Heart right ventricle (tissue), 16 donors: ENCODE measurements at regions not wholly inside any gene's neighbourhood (a gene's known extent, or its start where the extent isn't known, plus 50 kb on each side); places are given as distances from the start of the nearest gene placed in this dataset.

ENCODE experiments used
- ATAC-seq, 8 donors: fragments of 200-7000 bp; cut with Tn5 transposase; one replicate each; pipeline ENCODE4 v1.9.1; 2020; ENCODE audit warnings: mild to moderate bottlenecking in 8 of 8, moderate library complexity in 8 of 8, moderate number of reproducible peaks in 1 of 8
- DNase-seq, 2 donors: peaks; one replicate each; pipeline ENCODE4 v3.0.0-alpha.2; 2020
- H3K27ac ChIP-seq, 10 donors: fragments of 200-600 bp; sonication (generic) in 2 of 10; one replicate each; pipeline versions ENCODE4 v1.5.0 to v1.8.0; 2020 to 2022; ENCODE audit warnings: mild to moderate bottlenecking in 3 of 10
- H3K27me3 ChIP-seq, 7 donors: fragments of 200-600 bp; one replicate each; pipeline ENCODE4 v1.8.0; 2021 to 2022; ENCODE audit warnings: mild to moderate bottlenecking in 2 of 7
- H3K36me3 ChIP-seq, 9 donors: fragments of 200-600 bp; sonication (generic) in 1 of 9; one replicate each; pipeline versions ENCODE4 v1.5.0 to v1.8.0; 2020 to 2022; ENCODE audit warnings: mild to moderate bottlenecking in 2 of 9
- H3K4me1 ChIP-seq, 9 donors: fragments of 200-600 bp; sonication (generic) in 1 of 9; one replicate each; pipeline versions ENCODE4 v1.5.0 to v1.8.0; 2020 to 2022; ENCODE audit warnings: mild to moderate bottlenecking in 4 of 9
- H3K4me3 ChIP-seq, 10 donors: fragments of 200-600 bp; sonication (generic) in 2 of 10; one replicate each; pipeline versions ENCODE4 v1.5.0 to v1.8.0; 2020 to 2022; ENCODE audit warnings: mild to moderate bottlenecking in 7 of 10, moderate library complexity in 2 of 10
- H3K9me3 ChIP-seq, 11 donors: fragments of 200-600 bp in 10 of 11; sonication (generic) in 2 of 11; one replicate each; pipeline versions ENCODE4 v1.5.0 to v1.8.0; 2013 to 2022; ENCODE audit warnings: mild to moderate bottlenecking in 2 of 11, control low read depth in 1 of 11, moderate library complexity in 1 of 11
- WGBS, 2 donors: extraction: QIAGEN DNeasy Blood & Tissue Kit; methylation state at CpG; one replicate each; pipeline ENCODE4 v1.1.7; 2013; ENCODE audit warnings: inconsistent platforms in 1 of 2; 5-methylcytosine and 5-hydroxymethylcytosine counted together
- intact Hi-C, 10 donors: fragments of 100-400 bp; cut with DNase I; formaldehyde crosslinking; loops; one replicate each; pipeline versions ENCODE4 v1.11.1 to v1.14.2; 2022
- TF ChIP-seq, protein P1 (sequence below), 9 donors: fragments of 200-600 bp; sonication (generic) in 2 of 9; IDR thresholded peaks; one replicate each; pipeline versions ENCODE4 v1.5.0 to v1.8.0; 2021 to 2022; ENCODE audit warnings: antibody characterized with exemption in 9 of 9, mild to moderate bottlenecking in 5 of 9, moderate library complexity in 1 of 9
- donor health status: Arrhythmogenic right ventricular cardiomyopathy.
- donor health status: ischemic (EF 13 %, LVEDD 7.1; RV severe dilation, severe dysfunction).
- donor health status: healthy with polysubstance abuse.
- donor health status: DM: no; HTN: yes; CAD: no.
- donor health status: DM: no; HTN: no; CAD: no.
- donor health status: ischemic (EF 25% LVEDD 6.9; RV normal size, moderate dysfunction).
- donor health status: ischemic (EF 25% LVEDD 5.7; RV mildly dilated, moderate dysfunction).
- donor health status: healthy.
- donor health status: DM: yes; HTN: yes; CAD: no.
- donor health status: Ischemic cardiomyopathy.
- donor health status: ischemic (EF 35%, LVEDD 5.7; RV mildly dilated, moderate dysfunction).
- donor health status: nonischemic (EF 11% LVEDD 7.7; RV severe dilation, severe dysfunction).
- donor health status: DM: yes; HTN: yes; CAD: no.
- donor health status: PGD.
- donor health status: ischemic (EF 29% LVEDD 5.4; RV normal size, mild dysfunction).
- donor health status: nonischemic (EF 23%, LVEDD 6.1; RV moderate dilation, normal function).

DNA sequence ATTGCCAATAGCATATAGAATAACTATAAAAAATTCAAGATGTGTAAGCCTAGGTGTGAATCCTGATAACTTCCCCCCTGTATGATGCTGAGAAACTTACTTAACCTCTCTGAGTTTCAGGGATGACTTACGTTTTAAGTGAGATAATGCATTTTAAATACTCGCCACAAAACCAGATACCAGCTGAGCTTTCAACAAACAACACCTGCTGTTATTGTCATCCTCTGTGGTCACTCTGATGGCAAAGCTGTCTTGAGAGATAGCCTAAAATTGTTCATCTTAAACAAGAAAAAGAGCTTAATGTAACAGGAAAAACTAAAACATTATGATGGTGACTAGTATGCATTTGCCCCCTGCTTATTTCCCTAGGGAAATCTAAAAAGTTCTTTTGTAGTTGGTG, 131.5 kb downstream of the RAD51AP2 start:
- Histone ChIP-seq H3K9me3 (no peaks in the 10 kb centered on the region), H3K27ac (no peak overlapping the region), H3K36me3 (no peaks in the 10 kb centered on the region), H3K4me1 (no peaks in the 10 kb centered on the region), H3K4me3 (no peak overlapping the region), H3K27me3 (no peaks in the 10 kb centered on the region)
- TF ChIP-seq, protein P1, sequence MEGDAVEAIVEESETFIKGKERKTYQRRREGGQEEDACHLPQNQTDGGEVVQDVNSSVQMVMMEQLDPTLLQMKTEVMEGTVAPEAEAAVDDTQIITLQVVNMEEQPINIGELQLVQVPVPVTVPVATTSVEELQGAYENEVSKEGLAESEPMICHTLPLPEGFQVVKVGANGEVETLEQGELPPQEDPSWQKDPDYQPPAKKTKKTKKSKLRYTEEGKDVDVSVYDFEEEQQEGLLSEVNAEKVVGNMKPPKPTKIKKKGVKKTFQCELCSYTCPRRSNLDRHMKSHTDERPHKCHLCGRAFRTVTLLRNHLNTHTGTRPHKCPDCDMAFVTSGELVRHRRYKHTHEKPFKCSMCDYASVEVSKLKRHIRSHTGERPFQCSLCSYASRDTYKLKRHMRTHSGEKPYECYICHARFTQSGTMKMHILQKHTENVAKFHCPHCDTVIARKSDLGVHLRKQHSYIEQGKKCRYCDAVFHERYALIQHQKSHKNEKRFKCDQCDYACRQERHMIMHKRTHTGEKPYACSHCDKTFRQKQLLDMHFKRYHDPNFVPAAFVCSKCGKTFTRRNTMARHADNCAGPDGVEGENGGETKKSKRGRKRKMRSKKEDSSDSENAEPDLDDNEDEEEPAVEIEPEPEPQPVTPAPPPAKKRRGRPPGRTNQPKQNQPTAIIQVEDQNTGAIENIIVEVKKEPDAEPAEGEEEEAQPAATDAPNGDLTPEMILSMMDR (IDR thresholded peaks at IDR 0.05): no peak
- ATAC-seq: no peak
- intact Hi-C loops: no loop called here
- WGBS, 2 donors: 62 to 76% methylated on average over 2 of the region's 2 CpGs
- no peak for DNase-seq

DNA sequence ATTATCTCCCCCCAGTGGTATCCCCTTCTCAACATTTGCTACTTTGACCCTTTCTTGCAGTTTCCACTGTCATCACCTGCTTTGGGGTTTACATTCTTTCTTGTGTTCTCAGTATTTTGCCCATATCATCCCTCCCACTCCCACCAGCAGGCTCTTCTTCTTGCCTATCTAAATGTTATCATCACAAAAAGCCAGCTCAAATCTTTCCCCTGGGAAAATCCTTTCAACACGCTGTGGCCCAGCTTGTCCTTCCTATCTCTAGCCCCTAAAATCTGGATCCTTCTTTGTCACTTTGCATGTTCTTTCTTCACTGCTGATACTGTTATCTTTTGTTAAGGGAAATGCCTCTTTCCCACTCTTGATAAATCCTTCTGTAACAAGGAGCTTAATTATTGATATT, 138.2 kb downstream of the RAD51AP2 start:
- TF ChIP-seq, protein P1 (IDR thresholded peaks at IDR 0.05): no peak
- Histone ChIP-seq H3K9me3 (peaks cover 0 to 6% (median 0%) of the 10 kb centered on the region in 11 donors), H3K4me3 (no peak overlapping the region), H3K27ac (no peak overlapping the region), H3K27me3 (no peaks in the 10 kb centered on the region), H3K4me1 (no peaks in the 10 kb centered on the region), H3K36me3 (no peaks in the 10 kb centered on the region)
- ATAC-seq (no peak), DNase-seq (no peak)
- WGBS, 2 donors: 5 to 14% methylated on average over 1 of the region's 1 CpG
- intact Hi-C loops: no loop called here

DNA sequence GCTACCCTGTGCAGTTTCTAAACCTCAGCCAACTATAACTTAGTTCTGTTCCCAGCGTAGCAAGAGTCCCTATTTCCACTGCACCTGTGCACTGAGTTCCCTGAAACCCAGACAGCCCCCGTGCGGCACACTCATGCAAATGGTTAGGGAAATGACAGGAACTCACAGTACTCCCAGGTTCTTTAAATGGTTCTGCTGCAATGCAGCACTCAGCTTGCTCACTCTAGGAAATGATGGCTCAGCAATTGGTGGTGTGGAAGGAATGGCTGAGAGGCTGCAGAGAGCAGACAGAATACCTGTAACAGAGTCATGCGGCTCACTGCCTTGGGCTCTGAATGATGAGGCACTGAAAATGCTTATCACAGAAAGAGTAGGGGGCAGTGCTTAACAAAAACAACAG, 143.0 kb downstream of the RAD51AP2 start:
- no peaks in the 10 kb centered on the region for H3K27me3 ChIP-seq
- no peaks in the 10 kb centered on the region for H3K36me3 ChIP-seq
- peaks cover 0 to 24% (median 0%) of the 10 kb centered on the region in 11 donors for H3K9me3 ChIP-seq
- no peak for ATAC-seq
- no peak overlapping the region for H3K27ac ChIP-seq
- WGBS, 2 donors: 73 to 78% methylated on average over 4 of the region's 4 CpGs
- intact Hi-C loops: no loop called here
- H3K4me1 ChIP-seq: no peaks in the 10 kb centered on the region
- DNase-seq: no peak
- no peak overlapping the region for H3K4me3 ChIP-seq
- TF ChIP-seq, protein P1 (IDR thresholded peaks at IDR 0.05): no peak

DNA sequence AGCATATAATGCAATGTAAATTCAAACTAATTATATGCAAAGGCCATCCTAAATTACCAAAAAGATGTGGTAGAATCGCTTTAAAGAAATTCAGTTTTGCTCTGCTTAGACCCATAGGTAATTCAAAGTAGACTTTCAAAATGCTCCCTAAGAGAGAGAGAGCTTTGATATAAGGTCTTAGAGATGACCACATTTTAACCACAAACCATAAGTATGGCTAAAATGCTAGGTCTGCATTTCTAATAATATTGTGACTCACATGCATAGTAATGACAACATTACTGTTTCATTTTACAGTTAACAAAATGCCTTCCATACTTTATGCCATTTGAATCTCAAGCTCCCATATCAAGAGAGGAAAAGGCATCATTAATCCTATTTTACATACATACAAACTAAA, 144.5 kb downstream of the RAD51AP2 start:
- intact Hi-C loops: no loop called here
- TF ChIP-seq, protein P1 (IDR thresholded peaks at IDR 0.05): no peak
- no peak overlapping the region for H3K4me3 ChIP-seq
- no peak overlapping the region for H3K27ac ChIP-seq
- H3K27me3 ChIP-seq: no peaks in the 10 kb centered on the region
- 81 to 89% methylated on average over 1 of the region's 1 CpG for WGBS, 2 donors
- H3K36me3 ChIP-seq: no peaks in the 10 kb centered on the region
- H3K4me1 ChIP-seq: no peaks in the 10 kb centered on the region
- no peak for ATAC-seq
- no peak for DNase-seq
- H3K9me3 ChIP-seq: peaks cover 0 to 32% (median 0%) of the 10 kb centered on the region in 11 donors
